ENCODE measurements at regions not wholly inside any gene's neighbourhood (a gene's known extent, or its start where the extent isn't known, plus 50 kb on each side); places are given as distances from the start of the nearest gene placed in this dataset.

DNA sequence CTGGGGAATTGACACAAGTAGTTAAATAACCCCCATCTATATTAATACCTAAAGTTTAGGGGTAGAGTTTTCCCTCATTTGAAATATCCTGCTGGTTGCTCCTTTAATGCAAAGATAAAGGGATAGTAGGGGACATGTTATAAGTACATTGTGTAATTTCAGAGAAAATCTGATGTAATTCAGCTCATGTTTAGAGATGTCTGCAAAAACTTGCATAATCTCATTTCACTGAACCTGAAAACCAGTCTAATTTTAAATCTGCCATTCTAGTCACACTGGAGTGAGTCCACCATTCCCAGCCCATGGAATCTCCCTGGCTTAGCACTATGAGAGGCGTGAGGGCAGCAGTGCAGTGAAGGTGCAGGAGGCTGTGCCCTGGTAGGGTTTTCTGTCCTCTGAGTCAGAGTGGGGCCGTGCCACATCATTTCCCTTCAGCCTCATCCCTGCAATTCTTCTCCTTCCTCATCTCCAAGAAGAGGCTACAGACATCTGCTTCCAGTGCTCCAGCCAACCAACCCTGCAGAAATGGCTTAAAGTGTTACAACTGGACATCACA lies 246.3 kb upstream of the UMPS start:
- Histone ChIP-seq H3K27ac (ENCODE audit: low read length) (no peak overlapping the region), H3K27me3 (ENCODE audit: control insufficient read depth, insufficient read depth, low read length) (peaks cover 6% of the 10 kb centered on the region), H3K9me3 (ENCODE audit: control insufficient read depth, insufficient read depth, low read length) (no peaks in the 10 kb centered on the region), H3K36me3 (ENCODE audit: control insufficient read depth, insufficient read depth, low read length) (no peaks in the 10 kb centered on the region), H3K4me3 (ENCODE audit: low read length) (no peak overlapping the region), H3K4me1 (ENCODE audit: control insufficient read depth, insufficient read depth, low read length) (no peaks in the 10 kb centered on the region)
- 89% methylated on average over 1 of the region's 2 CpGs for WGBS (ENCODE audit: insufficient coverage)
- Mint-ChIP-seq H3K27me3 (ENCODE audit: low read depth in 2 of 2) (peaks cover 14% of the 10 kb centered on the region in 2 donors), H3K4me1 (no peaks in the 10 kb centered on the region), H3K36me3 (no peaks in the 10 kb centered on the region), H3K9me3 (no peaks in the 10 kb centered on the region), H3K4me3 (no peak overlapping the region), H3K27ac (no peak overlapping the region)
- intact Hi-C loops (cut with micrococcal nuclease) = no loop called here
- DNase-seq (no peak), ATAC-seq (no peak)
- TF ChIP-seq, protein P1, sequence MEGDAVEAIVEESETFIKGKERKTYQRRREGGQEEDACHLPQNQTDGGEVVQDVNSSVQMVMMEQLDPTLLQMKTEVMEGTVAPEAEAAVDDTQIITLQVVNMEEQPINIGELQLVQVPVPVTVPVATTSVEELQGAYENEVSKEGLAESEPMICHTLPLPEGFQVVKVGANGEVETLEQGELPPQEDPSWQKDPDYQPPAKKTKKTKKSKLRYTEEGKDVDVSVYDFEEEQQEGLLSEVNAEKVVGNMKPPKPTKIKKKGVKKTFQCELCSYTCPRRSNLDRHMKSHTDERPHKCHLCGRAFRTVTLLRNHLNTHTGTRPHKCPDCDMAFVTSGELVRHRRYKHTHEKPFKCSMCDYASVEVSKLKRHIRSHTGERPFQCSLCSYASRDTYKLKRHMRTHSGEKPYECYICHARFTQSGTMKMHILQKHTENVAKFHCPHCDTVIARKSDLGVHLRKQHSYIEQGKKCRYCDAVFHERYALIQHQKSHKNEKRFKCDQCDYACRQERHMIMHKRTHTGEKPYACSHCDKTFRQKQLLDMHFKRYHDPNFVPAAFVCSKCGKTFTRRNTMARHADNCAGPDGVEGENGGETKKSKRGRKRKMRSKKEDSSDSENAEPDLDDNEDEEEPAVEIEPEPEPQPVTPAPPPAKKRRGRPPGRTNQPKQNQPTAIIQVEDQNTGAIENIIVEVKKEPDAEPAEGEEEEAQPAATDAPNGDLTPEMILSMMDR (IDR thresholded peaks at IDR 0.05) = no peak

DNA sequence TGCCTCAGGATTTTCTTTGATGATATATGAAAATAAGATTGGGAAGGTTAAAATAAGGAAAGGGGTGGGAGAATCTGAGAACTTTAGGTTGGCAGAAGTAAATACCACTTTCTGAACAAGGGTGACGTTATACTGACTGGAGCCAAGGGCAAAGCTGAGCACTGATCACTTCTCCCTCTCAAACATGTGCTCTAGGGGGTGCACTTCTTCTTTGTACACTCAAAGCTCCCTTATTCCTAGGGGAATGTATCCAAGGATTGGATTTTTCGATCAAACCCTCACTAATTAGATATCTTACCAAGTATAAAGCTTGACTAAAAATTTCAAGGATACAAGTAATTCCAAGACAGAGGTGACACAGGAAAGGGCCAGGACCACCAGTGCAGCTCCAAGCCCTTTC lies 243.9 kb upstream of the UMPS start:
- Mint-ChIP-seq H3K36me3 (no peaks in the 10 kb centered on the region), H3K4me3 (no peak overlapping the region), H3K27me3 (ENCODE audit: low read depth in 2 of 2) (peaks cover 13 to 16% of the 10 kb centered on the region in 2 donors), H3K9me3 (no peaks in the 10 kb centered on the region), H3K4me1 (peaks cover 0 to 6% of the 10 kb centered on the region in 2 donors), H3K27ac (no peak overlapping the region)
- Histone ChIP-seq H3K4me1 (ENCODE audit: control insufficient read depth, insufficient read depth, low read length) (peaks cover 3% of the 10 kb centered on the region), H3K36me3 (ENCODE audit: control insufficient read depth, insufficient read depth, low read length) (no peaks in the 10 kb centered on the region), H3K9me3 (ENCODE audit: control insufficient read depth, insufficient read depth, low read length) (no peaks in the 10 kb centered on the region), H3K4me3 (ENCODE audit: low read length) (no peak overlapping the region), H3K27me3 (ENCODE audit: control insufficient read depth, insufficient read depth, low read length) (peaks cover 6% of the 10 kb centered on the region), H3K27ac (ENCODE audit: low read length) (no peak overlapping the region)
- TF ChIP-seq, protein P1 (IDR thresholded peaks at IDR 0.05) = no peak
- ATAC-seq (no peak), DNase-seq (no peak)
- WGBS (ENCODE audit: insufficient coverage) = 80% methylated on average over 2 of the region's 2 CpGs
- intact Hi-C loops (cut with micrococcal nuclease) = no loop called here

DNA sequence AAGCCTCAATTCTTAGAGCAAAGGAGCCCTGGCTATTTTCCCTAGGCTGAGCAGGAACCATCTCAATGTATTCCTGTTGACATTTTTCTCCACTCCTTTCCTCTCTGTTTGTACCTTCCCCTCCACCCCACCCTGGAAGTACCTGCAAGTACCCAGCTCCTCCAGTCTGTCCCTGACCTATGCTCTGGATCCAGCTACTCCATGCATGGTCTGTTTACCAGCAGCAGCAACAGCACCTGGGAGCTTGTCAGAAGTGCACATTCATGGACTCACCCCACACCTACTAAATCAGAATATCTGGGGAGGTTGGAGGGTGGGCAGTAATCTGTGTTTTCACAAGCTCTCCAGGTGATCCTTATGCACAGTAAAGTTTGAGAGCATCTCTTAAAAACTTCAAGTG lies 240.7 kb upstream of the UMPS start:
- ATAC-seq (no peak), DNase-seq (no peak)
- H3K4me3 ChIP-seq (ENCODE audit: low read length) = no peak overlapping the region
- H3K36me3 Mint-ChIP-seq = no peaks in the 10 kb centered on the region
- no peak overlapping the region for H3K27ac Mint-ChIP-seq
- no peaks in the 10 kb centered on the region for H3K9me3 Mint-ChIP-seq
- H3K9me3 ChIP-seq (ENCODE audit: control insufficient read depth, insufficient read depth, low read length) = no peaks in the 10 kb centered on the region
- H3K4me1 Mint-ChIP-seq = peaks cover 0 to 6% of the 10 kb centered on the region in 2 donors
- no peak overlapping the region for H3K27ac ChIP-seq (ENCODE audit: low read length)
- TF ChIP-seq, protein P1 (IDR thresholded peaks at IDR 0.05) = no peak
- H3K27me3 ChIP-seq (ENCODE audit: control insufficient read depth, insufficient read depth, low read length) = peaks cover 2% of the 10 kb centered on the region
- H3K4me3 Mint-ChIP-seq = no peak overlapping the region
- H3K4me1 ChIP-seq (ENCODE audit: control insufficient read depth, insufficient read depth, low read length) = peaks cover 4% of the 10 kb centered on the region
- H3K27me3 Mint-ChIP-seq (ENCODE audit: low read depth in 2 of 2) = peaks cover 6 to 8% of the 10 kb centered on the region in 2 donors
- intact Hi-C loops (cut with micrococcal nuclease) = no loop called here
- no peaks in the 10 kb centered on the region for H3K36me3 ChIP-seq (ENCODE audit: control insufficient read depth, insufficient read depth, low read length)

DNA sequence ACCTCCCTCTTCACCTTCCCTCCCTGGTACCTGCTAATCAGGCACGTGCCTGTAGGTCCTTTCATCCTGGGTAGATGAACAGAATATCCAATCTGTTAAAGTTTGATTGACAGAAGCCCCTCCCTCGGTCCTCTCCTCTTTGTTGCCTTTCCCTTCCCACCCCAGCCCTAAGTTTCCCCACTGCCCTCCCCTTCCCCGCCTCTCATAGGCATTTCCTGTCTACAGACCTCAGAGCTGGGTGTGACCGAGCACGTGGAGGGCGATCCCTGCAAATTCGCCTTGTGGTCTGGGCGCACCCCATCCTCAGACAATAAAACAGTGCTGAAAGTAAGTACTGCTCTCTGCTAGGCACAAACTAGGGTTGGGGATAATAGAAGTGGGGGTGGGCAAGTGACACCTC lies 239.2 kb upstream of the UMPS start:
- Histone ChIP-seq H3K27me3 (ENCODE audit: control insufficient read depth, insufficient read depth, low read length) (no peaks in the 10 kb centered on the region), H3K36me3 (ENCODE audit: control insufficient read depth, insufficient read depth, low read length) (no peaks in the 10 kb centered on the region), H3K27ac (ENCODE audit: low read length) (no peak overlapping the region), H3K9me3 (ENCODE audit: control insufficient read depth, insufficient read depth, low read length) (no peaks in the 10 kb centered on the region), H3K4me1 (ENCODE audit: control insufficient read depth, insufficient read depth, low read length) (peaks cover 4% of the 10 kb centered on the region), H3K4me3 (ENCODE audit: low read length) (no peak overlapping the region)
- peaks cover 0 to 7% of the 10 kb centered on the region in 2 donors for H3K4me1 Mint-ChIP-seq
- no peaks in the 10 kb centered on the region for H3K36me3 Mint-ChIP-seq
- intact Hi-C loops (cut with micrococcal nuclease) = no loop called here
- H3K27ac Mint-ChIP-seq = no peak overlapping the region
- TF ChIP-seq, protein P1 (IDR thresholded peaks at IDR 0.05) = no peak
- H3K9me3 Mint-ChIP-seq = no peaks in the 10 kb centered on the region
- peaks cover 3 to 8% of the 10 kb centered on the region in 2 donors for H3K27me3 Mint-ChIP-seq (ENCODE audit: low read depth in 2 of 2)
- DNase-seq (no peak), ATAC-seq (no peak)
- H3K4me3 Mint-ChIP-seq = no peak overlapping the region
- 20% methylated on average over 8 of the region's 8 CpGs for WGBS (ENCODE audit: insufficient coverage)

Measured in natural killer cell (primary cell).